ENCODE measurements at regions not wholly inside any gene's neighbourhood (a gene's known extent, or its start where the extent isn't known, plus 50 kb on each side); places are given as distances from the start of the nearest gene placed in this dataset.
A peak's percentile ranks its signal among the peaks of the same experiment; 100 is the strongest.

GRCh38 chr11:69361466-69361865, 67.5 kb downstream of the MYEOV start:
- peak; percentile 7 for DNase-seq (ENCODE audit: low spot score)
- ATAC-seq = no peak
- intact Hi-C loops (cut with DNase I) = no loop called here

DNA sequence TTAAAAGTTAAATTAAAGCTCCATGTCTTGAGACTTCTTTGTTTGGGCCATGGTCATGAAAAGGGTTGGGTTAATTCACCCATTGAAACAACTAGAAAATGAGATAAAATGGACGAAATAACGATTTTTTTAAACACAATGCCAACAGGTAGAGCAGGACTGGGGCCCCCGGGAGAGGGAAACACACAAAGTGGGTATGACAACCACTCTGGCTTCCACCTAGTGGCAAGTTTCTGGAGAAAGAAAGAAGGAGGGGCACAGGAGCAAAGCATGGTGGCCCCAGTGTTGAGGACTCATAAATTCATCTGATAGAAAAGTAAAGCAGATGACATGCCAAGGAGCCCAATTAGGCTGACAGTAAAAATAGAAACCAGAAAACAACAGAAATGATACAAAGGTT, 68.4 kb downstream of the MYEOV start:
- intact Hi-C loops (cut with DNase I) = no loop called here
- no peak for ATAC-seq
- DNase-seq (ENCODE audit: low spot score) = peak; percentile 13

GRCh38 chr11:69364921-69365320, 71.0 kb downstream of the MYEOV start:
- ATAC-seq = no peak
- intact Hi-C loops (cut with DNase I) = no loop called here
- no peak for DNase-seq (ENCODE audit: low spot score)

DNA sequence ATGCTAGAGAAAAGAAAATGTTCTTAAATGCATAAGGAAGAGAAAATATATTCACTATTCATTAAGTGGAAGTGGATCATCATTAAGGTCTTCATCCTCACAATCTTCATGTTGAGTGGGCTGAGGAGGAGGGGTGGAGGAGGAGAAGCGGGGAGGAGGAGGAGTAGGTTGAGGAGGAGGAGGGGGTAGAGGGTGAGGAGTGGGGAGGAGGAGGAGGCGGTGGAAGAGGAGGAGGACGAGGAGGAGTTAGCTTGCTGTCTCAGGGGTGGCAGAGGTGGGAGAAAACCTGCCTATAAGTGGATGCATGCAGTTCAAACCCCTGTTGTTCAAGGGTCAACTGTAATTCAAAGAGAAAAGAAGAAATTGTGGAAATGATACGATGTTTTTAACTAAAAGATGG, 71.6 kb downstream of the MYEOV start:
- intact Hi-C loops (cut with DNase I) = no loop called here
- DNase-seq (ENCODE audit: low spot score) = peak; percentile 17
- ATAC-seq = no peak

DNA sequence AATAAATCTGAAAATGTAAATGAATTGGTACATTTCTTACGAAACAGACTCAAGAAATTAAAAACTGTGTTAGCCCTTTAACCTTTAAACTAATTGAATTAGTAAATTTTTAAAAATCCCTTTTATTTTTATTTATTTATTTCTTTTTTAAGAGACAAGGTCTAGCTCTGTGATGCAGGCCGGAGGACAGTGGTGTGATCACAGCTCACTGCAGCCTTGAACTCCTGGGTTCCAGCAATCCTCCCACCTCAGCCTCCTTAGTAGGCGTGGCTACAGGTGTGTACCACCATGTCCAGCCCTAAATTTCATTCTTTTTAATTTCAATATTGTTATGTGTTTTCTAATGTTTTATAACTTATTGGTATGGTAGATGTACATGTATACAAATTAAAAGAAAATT, 72.6 kb downstream of the MYEOV start:
- DNase-seq (ENCODE audit: low spot score) = no peak
- no peak for ATAC-seq
- intact Hi-C loops (cut with DNase I) = no loop called here

DNA sequence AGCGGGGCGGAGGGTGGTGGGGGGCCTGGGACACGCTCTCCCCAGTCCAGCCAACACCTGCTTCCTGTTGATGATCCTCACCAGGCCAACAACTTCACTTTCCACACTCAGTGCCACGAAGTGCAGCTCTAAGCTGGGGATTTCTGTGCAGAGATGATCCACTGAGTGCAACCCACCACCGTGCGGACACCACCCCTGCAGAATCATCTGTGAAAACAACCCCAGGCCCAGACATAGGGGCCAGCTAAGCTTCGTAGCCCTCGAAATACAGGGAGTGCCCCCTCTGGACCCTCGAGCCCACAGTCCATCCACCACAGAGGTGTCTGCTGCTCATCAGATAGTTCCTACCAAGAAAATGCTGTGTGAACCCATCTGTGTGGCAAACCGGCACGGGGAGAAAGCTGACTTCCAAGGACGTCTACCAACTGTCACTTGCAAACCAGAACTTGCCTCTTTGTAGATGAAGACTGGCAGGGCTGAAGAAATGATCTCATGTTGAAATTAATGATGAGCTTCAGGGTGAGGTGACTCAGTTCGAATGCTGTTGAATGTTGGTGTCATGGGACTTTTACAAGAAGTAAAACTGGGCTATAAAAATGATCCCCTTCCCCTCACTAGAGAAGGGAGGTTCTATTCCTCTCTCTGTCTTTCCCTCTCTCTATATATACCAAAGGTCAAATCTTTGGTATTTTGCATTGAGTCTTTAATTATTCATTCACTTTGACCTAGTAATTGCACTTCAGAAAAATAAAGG, 73.4 kb downstream of the MYEOV start:
- DNase-seq (ENCODE audit: low spot score) = no peak
- intact Hi-C loops (cut with DNase I) = no loop called here
- no peak for ATAC-seq

GRCh38 chr11:69368119-69368880, 74.3 kb downstream of the MYEOV start:
- DNase-seq (ENCODE audit: low spot score) = no peak
- no peak for ATAC-seq
- intact Hi-C loops (cut with DNase I) = no loop called here

GRCh38 chr11:69369210-69369825, 75.4 kb downstream of the MYEOV start:
- DNase-seq (ENCODE audit: low spot score) = no peak
- ATAC-seq = no peak
- intact Hi-C loops (cut with DNase I) = no loop called here

DNA sequence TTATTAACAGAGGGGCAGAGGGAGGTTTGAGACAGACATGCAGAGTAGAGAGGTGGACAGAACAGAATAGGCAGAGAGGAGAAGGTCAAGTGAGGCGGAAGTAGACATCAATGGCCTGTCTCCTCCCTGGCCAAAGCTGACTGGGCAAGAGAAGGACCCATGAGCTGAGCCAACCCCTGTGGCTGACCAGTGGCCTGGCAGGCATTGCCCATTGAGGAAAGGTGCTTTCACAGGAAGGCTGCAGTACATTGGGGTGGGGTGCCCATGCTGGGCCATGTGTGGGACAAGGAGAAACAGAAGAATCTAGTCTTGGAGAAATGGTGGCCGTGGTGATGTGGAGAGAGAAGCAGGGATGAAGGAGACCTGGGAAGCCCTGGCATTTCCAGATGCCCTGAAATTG, 76.0 kb downstream of the MYEOV start:
- ATAC-seq (no peak), DNase-seq (ENCODE audit: low spot score) (no peak)
- intact Hi-C loops (cut with DNase I) = no loop called here

- intact Hi-C loops (cut with DNase I) = no loop called here
- ATAC-seq (no peak), DNase-seq (ENCODE audit: low spot score) (no peak)
Observed at GRCh38 chr11:69370984-69371709, 77.2 kb downstream of the MYEOV start.

DNA sequence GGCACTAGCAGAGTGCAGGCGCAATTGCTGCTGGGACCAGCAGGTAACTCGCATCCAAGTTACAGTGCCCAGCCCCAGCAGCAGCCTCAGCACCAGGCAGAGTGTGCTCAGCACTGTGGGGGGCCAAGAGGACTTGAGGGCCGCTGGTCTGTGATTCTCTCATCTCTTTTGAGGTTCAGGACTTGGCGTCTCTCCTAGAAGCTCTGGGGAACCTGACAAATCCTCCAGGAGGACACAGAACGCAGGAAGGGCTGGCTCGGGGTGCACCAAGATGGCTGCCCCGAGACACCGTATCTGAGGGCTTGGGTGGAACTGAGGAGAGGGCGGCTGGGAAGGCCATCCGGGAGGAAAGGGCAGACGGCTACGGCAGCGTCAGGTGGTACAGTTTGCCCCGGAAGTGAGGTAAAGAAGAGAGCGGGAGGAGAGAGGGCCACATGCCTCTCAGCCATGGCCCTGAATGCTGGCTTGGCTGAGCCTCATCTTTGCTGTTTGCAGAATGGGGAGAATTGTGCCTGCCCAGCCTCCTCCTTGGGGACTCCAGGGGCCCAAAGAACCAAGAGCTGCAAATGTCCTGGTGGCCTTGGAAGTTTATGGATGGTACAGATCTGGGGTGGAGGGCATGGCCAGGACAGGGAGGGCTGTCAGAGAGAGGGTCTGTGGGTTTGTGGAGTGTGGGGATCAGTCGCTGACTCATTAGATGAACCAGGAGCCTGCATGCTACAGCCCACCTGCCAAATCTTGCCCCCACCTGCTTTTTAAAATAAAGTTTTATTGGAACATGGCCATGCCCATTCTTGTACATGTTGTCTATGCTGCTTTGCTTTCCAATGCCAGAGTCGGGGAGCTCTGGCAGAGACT, 78.0 kb downstream of the MYEOV start:
- intact Hi-C loops (cut with DNase I) = no loop called here
- DNase-seq (ENCODE audit: low spot score) = peak; percentile 45
- ATAC-seq = no peak

GRCh38 chr11:69372589-69373250, 78.8 kb downstream of the MYEOV start:
- no peak for ATAC-seq
- intact Hi-C loops (cut with DNase I) = no loop called here
- peak; percentile 28 for DNase-seq (ENCODE audit: low spot score)

- ATAC-seq (no peak), DNase-seq (ENCODE audit: low spot score) (peak; percentile 6)
- intact Hi-C loops (cut with DNase I) = no loop called here
Observed at GRCh38 chr11:69373251-69373635, 79.3 kb downstream of the MYEOV start.

DNA sequence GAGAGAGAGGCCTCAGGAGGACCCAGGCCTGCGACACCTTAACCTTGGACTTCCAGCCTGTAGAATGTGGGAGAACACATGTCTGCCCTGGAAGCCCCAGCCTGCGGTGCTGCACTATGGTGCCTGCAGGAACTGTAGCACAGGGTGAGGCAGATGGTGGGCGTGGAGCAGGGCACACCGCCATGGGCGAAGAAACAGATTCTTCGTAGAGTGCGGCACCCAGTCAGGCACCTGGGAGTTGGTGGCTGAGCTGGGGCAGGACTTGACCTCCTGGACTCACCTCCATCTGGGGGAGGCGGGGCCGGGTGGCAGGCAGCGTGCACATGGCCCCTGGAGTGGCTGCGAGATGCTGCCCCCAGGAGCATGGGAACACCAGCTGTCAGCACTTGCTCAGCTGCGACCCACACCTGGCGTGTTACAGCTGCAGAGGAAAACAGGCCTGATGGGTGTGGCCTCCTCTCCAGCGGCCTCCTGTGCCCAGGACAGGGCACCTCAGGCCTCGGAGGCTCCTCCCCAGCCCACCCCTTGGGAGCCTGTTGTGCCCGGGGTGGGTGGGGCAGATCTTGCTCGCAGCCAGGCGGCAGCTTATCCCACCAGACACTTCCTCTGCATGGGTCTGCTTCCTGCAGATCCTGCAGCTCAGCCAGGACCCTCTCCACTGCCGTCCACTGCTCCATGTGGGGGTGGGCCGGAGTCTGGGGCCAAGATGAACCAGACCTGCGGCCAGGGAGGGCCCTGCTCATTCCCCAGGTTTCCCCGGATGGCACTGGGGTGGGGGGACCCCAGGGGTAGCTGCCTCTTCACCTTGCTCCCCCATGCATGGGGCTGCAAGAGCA, 80.4 kb downstream of the MYEOV start:
- peak; percentile 48 for DNase-seq (ENCODE audit: low spot score)
- intact Hi-C loops (cut with DNase I) = no loop called here
- ATAC-seq = no peak

GRCh38 chr11:69374946-69375310, 81.0 kb downstream of the MYEOV start:
- intact Hi-C loops (cut with DNase I) = no loop called here
- DNase-seq (ENCODE audit: low spot score) (no peak), ATAC-seq (no peak)

- ATAC-seq (no peak), DNase-seq (ENCODE audit: low spot score) (peak; percentile 57)
- intact Hi-C loops (cut with DNase I) = no loop called here
Observed at GRCh38 chr11:69375316-69376154, 81.6 kb downstream of the MYEOV start.
